NT2/D1 (cell line): ENCODE measurements at regions not wholly inside any gene's neighbourhood (a gene's known extent, or its start where the extent isn't known, plus 50 kb on each side); places are given as distances from the start of the nearest gene placed in this dataset.

Experiments
- SUZ12 ChIP-seq: IDR thresholded peaks from 2 replicates; pipeline ENCODE4 v1.6.1; 2011; ENCODE audit not compliant: insufficient read length, insufficient read depth; ENCODE audit errors: extremely low read depth
- YY1 ChIP-seq: IDR thresholded peaks from 2 replicates; pipeline ENCODE4 v1.6.1; 2011; ENCODE audit not compliant: insufficient read length, insufficient read depth
- ZNF274 ChIP-seq: IDR thresholded peaks from 2 replicates; pipeline ENCODE4 v1.6.1; 2011; ENCODE audit warnings: mild to moderate bottlenecking, low read depth, low read length

DNA sequence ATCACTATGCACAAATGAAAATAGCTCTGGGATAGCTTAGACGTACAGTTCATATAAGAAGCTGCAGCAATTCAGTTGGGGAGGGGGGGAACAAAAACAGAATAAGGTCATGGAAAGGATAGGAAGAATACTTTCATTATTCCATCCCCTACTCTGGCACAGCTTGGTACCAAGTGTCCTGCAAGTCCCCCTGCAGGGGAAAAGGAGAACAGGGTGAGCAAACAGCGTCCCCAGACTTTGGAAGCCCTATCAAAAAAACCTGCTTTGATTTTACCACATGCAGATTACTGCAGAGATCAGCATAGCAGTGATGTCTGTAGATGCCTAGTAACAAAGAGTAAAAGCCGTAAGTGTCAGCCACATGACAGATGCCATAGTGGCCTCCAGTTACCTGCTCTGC, 209.4 kb upstream of the NEIL3 start:
- TF ChIP-seq SUZ12 (no peak), YY1 (no peak), ZNF274 (no peak)
